ENCODE measurements at regions not wholly inside any gene's neighbourhood (a gene's known extent, or its start where the extent isn't known, plus 50 kb on each side); places are given as distances from the start of the nearest gene placed in this dataset.

DNA sequence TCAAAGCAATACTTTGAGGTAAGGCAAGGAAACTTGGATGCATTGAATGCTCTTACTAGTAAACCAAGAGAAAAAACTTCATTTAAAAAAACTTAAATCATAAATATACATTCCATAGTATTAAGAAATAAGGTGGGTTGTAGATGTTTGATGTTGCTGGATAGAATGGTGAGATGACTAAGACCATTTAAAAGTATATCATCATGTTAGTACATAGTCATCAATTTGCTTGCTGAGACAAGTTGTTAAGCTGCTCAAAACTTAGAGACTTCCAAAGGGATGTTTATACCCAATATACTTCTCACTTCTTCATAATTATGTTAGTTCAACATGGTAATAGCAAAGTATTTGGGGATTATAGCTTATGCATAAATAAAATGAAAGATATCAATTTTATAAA lies 675.5 kb upstream of the MGAT4C start:
- Histone ChIP-seq H3K4me3 (ENCODE audit: control extremely low read depth in 1 of 5, extremely low read depth in 1 of 5, insufficient read depth in 1 of 5, low read depth in 2 of 5, low read length in 4 of 5) (no peak overlapping the region), H3K4me1 (ENCODE audit: control insufficient read depth in 2 of 2, insufficient read depth in 2 of 2, low read length in 2 of 2) (no peaks in the 10 kb centered on the region), H3K36me3 (replicated peaks in 1 of 2; ENCODE audit: control extremely low read depth in 1 of 2, control insufficient read depth in 1 of 2, extremely low read depth in 1 of 2, insufficient read depth in 2 of 2, low read length in 1 of 2) (no peaks in the 10 kb centered on the region), H3K4me2 (replicated peaks; ENCODE audit: low read depth, low read length, poor library complexity, severe bottlenecking) (no peak overlapping the region), H2AFZ (ENCODE audit: insufficient read depth, low read depth, low read length, poor library complexity, severe bottlenecking) (no peak overlapping the region), H3K79me2 (ENCODE audit: control insufficient read depth, insufficient read depth, low read length) (no peaks in the 10 kb centered on the region), H3K27ac (ENCODE audit: low read length in 2 of 2) (no peak overlapping the region), H3K9me3 (ENCODE audit: control extremely low read depth in 1 of 3, control insufficient read depth in 2 of 3, insufficient read depth in 1 of 3, low read length in 2 of 3) (no peaks in the 10 kb centered on the region), H3K27me3 (replicated peaks in 1 of 4; ENCODE audit: control extremely low read depth in 1 of 4, control insufficient read depth in 3 of 4, insufficient read depth in 4 of 4, low read length in 3 of 4) (no peaks in the 10 kb centered on the region), H4K20me1 (ENCODE audit: control insufficient read depth, insufficient read depth, low read length, poor library complexity, severe bottlenecking) (no peaks in the 10 kb centered on the region), H3K9ac (ENCODE audit: low read length) (no peak overlapping the region)
- ATAC-seq (ENCODE audit: low read depth) (no peak), DNase-seq (no peak)
- TF ChIP-seq CTCF (IDR thresholded peaks at IDR 0.05) (no peak), EZH2 (IDR thresholded peaks at IDR 0.05; ENCODE audit: borderline replicate concordance, insufficient read depth, low read depth, low read length, poor library complexity, severe bottlenecking) (no peak)
- H3K9me3 Mint-ChIP-seq (ENCODE audit: insufficient read depth): peaks cover 2% of the 10 kb centered on the region
- no peaks in the 10 kb centered on the region for H3K4me1 Mint-ChIP-seq
- intact Hi-C loops (cut with micrococcal nuclease): no loop called here
- H3K4me3 Mint-ChIP-seq: no peak overlapping the region
- CTCF ChIA-PET: no interaction called here
- POLR2A ChIA-PET: no interaction called here
- no peaks in the 10 kb centered on the region for H3K27me3 Mint-ChIP-seq
- H3K27ac Mint-ChIP-seq: no peak overlapping the region

DNA sequence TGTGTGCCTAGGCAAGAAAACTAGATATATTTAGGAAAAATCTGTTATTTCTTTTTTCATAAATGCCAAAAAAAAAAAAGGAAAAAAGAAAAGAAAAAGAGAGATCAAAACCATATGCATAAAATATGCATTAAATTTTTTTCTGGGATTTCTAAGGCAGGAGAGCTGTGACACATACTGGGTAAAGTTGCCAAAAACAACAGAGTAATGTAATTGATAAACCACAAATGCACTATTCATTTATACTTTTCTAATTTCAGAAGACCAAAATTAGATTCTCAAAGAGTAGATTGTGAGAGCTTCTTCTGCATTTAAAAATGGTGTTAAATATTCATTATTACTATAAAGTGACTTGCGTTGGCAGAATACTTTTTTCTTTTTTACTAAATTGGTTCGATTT lies 673.8 kb upstream of the MGAT4C start:
- no peak overlapping the region for H3K4me2 ChIP-seq (replicated peaks; ENCODE audit: low read depth, low read length, poor library complexity, severe bottlenecking)
- no peaks in the 10 kb centered on the region for H4K20me1 ChIP-seq (ENCODE audit: control insufficient read depth, insufficient read depth, low read length, poor library complexity, severe bottlenecking)
- no peak overlapping the region for H3K4me3 Mint-ChIP-seq
- no peak overlapping the region for H3K9ac ChIP-seq (ENCODE audit: low read length)
- H3K4me1 Mint-ChIP-seq: no peaks in the 10 kb centered on the region
- no peak for TF ChIP-seq EZH2 (IDR thresholded peaks at IDR 0.05; ENCODE audit: borderline replicate concordance, insufficient read depth, low read depth, low read length, poor library complexity, severe bottlenecking)
- TF ChIP-seq CTCF (IDR thresholded peaks at IDR 0.05): no peak
- ChIA-PET POLR2A (no interaction called here), CTCF (no interaction called here)
- no peak overlapping the region for H3K4me3 ChIP-seq (ENCODE audit: control extremely low read depth in 1 of 5, extremely low read depth in 1 of 5, insufficient read depth in 1 of 5, low read depth in 2 of 5, low read length in 4 of 5)
- intact Hi-C loops (cut with micrococcal nuclease): no loop called here
- no peak overlapping the region for H3K27ac ChIP-seq (ENCODE audit: low read length in 2 of 2)
- WGBS (ENCODE audit: insufficient coverage): no CpG with 5 or more reads among the region's 2 CpGs
- no peaks in the 10 kb centered on the region for H3K79me2 ChIP-seq (ENCODE audit: control insufficient read depth, insufficient read depth, low read length)
- DNase-seq (no peak), ATAC-seq (ENCODE audit: low read depth) (no peak)
- no peaks in the 10 kb centered on the region for H3K36me3 ChIP-seq (replicated peaks in 1 of 2; ENCODE audit: control extremely low read depth in 1 of 2, control insufficient read depth in 1 of 2, extremely low read depth in 1 of 2, insufficient read depth in 2 of 2, low read length in 1 of 2)
- no peaks in the 10 kb centered on the region for H3K27me3 Mint-ChIP-seq
- peaks cover 2% of the 10 kb centered on the region for H3K9me3 Mint-ChIP-seq (ENCODE audit: insufficient read depth)
- H3K9me3 ChIP-seq (ENCODE audit: control extremely low read depth in 1 of 3, control insufficient read depth in 2 of 3, insufficient read depth in 1 of 3, low read length in 2 of 3): no peaks in the 10 kb centered on the region
- H3K27ac Mint-ChIP-seq: no peak overlapping the region
- H3K4me1 ChIP-seq (ENCODE audit: control insufficient read depth in 2 of 2, insufficient read depth in 2 of 2, low read length in 2 of 2): no peaks in the 10 kb centered on the region
- H3K27me3 ChIP-seq (replicated peaks in 1 of 4; ENCODE audit: control extremely low read depth in 1 of 4, control insufficient read depth in 3 of 4, insufficient read depth in 4 of 4, low read length in 3 of 4): no peaks in the 10 kb centered on the region
- H2AFZ ChIP-seq (ENCODE audit: insufficient read depth, low read depth, low read length, poor library complexity, severe bottlenecking): no peak overlapping the region

Measured in B cell (primary cell).